ENCODE measurements at regions not wholly inside any gene's neighbourhood (a gene's known extent, or its start where the extent isn't known, plus 50 kb on each side); places are given as distances from the start of the nearest gene placed in this dataset.

DNA sequence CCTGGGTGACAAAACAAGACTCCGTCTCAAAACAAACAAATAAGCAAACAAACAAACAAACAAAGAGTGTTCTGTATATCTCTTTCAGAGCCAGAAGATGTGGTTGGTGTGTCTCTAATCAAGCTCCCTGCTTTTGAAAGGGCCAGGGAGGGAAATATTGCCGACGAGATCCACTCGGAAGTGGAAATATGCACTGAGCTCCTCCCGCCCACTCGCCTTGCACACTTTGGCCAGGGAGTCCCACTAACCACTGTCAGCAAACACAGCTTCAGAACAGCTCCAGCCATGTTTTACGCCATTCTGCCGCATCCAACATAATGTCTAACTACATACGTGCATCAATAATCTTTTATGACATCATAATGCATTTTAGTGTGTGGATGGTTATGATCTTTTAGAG lies 155.5 kb upstream of the VSTM2B start:
- H3K9me3 ChIP-seq (ENCODE audit: control insufficient read depth, low read length) = peaks cover 1% of the 10 kb centered on the region
- no peak overlapping the region for H3K4me3 ChIP-seq (ENCODE audit: low read length in 2 of 2)
- no peak for DNase-seq
- ATAC-seq (ENCODE audit: low FRiP score) = no peak
- WGBS, 2 donors = 87 to 88% methylated on average over 9 of the region's 9 CpGs
- no peaks in the 10 kb centered on the region for H3K36me3 ChIP-seq (ENCODE audit: control insufficient read depth in 1 of 2, insufficient read depth in 2 of 2, low read length in 1 of 2)
- intact Hi-C loops (cut with DNase I) = no loop called here
- no peaks in the 10 kb centered on the region for H3K4me1 ChIP-seq (ENCODE audit: control insufficient read depth in 1 of 2, insufficient read depth in 2 of 2, low read length in 2 of 2)
- peaks cover 0 to 2% of the 10 kb centered on the region in 2 donors for H3K27me3 ChIP-seq (ENCODE audit: control insufficient read depth in 1 of 2, insufficient read depth in 2 of 2, low read length in 1 of 2)
- no peak overlapping the region for H3K27ac ChIP-seq (ENCODE audit: low read depth in 1 of 2, low read length in 2 of 2)

DNA sequence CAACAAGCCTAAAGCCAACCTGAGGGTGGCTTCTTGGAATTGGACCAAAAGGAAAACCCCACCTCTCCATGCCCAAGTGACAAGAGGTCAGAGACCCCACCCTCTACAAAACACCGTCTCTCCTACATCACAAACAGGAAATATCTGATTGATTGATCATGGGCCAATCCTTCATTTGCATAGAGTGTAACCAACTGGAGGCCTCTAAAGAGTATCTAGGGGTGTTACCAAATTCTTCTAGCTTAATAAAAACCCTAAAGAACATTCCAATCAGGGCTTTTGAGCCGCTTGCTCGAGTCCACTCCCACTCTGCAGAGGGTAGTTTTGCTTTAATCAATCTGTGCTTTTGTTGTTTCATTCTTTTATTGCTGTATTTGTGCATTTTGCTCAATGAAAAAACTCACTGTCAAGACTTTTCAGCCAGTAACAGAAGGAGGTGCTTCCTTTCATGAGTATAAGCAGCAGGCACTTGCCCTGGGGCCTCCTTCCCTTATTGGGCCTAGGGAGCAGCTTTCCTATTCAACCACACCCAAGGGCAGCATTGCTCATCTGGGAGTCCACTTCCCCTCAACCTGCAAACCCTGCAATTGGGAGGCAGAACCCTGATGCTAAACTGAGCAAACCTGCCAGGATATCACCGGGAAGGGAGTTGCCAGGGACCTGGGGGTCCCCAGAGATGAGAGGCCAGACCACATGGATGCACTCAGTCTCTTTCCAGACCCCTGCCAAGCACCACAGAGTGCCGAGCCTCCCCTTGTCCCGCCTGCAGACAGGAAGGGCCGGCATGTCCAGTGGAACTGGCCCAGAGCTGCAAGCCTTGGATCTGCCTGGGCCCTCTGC lies 154.3 kb upstream of the VSTM2B start:
- peaks cover 1% of the 10 kb centered on the region for H3K9me3 ChIP-seq (ENCODE audit: control insufficient read depth, low read length)
- ATAC-seq (ENCODE audit: low FRiP score) = no peak
- H3K36me3 ChIP-seq (ENCODE audit: control insufficient read depth in 1 of 2, insufficient read depth in 2 of 2, low read length in 1 of 2) = no peaks in the 10 kb centered on the region
- peaks cover 0 to 2% of the 10 kb centered on the region in 2 donors for H3K27me3 ChIP-seq (ENCODE audit: control insufficient read depth in 1 of 2, insufficient read depth in 2 of 2, low read length in 1 of 2)
- no peaks in the 10 kb centered on the region for H3K4me1 ChIP-seq (ENCODE audit: control insufficient read depth in 1 of 2, insufficient read depth in 2 of 2, low read length in 2 of 2)
- DNase-seq = no peak
- intact Hi-C loops (cut with DNase I) = no loop called here
- H3K4me3 ChIP-seq (ENCODE audit: low read length in 2 of 2) = no peak overlapping the region
- H3K27ac ChIP-seq (ENCODE audit: low read depth in 1 of 2, low read length in 2 of 2) = no peak overlapping the region
- WGBS, 2 donors = 48 to 53% methylated on average over 7 of the region's 7 CpGs

DNA sequence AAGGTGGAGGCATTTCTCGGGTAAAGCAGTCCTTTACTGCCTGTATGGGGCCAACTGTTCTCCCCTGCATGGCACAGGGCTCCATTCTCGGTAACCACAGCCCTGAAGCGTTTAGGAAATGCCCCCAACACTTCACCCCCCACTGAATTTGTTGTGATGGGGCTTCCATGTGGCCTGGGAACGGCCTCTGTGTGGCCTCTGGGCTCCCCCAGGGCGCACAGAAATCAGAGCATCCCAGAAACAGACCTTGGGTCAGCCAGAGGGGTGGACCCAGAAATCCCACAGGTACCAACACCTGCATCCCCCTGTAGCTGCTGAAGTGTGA lies 153.7 kb upstream of the VSTM2B start:
- no peak overlapping the region for H3K27ac ChIP-seq (ENCODE audit: low read depth in 1 of 2, low read length in 2 of 2)
- intact Hi-C loops (cut with DNase I) = no loop called here
- H3K4me1 ChIP-seq (ENCODE audit: control insufficient read depth in 1 of 2, insufficient read depth in 2 of 2, low read length in 2 of 2) = no peaks in the 10 kb centered on the region
- DNase-seq (no peak), ATAC-seq (ENCODE audit: low FRiP score) (no peak)
- no peaks in the 10 kb centered on the region for H3K27me3 ChIP-seq (ENCODE audit: control insufficient read depth in 1 of 2, insufficient read depth in 2 of 2, low read length in 1 of 2)
- 63 to 64% methylated on average over 5 of the region's 5 CpGs for WGBS, 2 donors
- H3K4me3 ChIP-seq (ENCODE audit: low read length in 2 of 2) = no peak overlapping the region
- H3K36me3 ChIP-seq (ENCODE audit: control insufficient read depth in 1 of 2, insufficient read depth in 2 of 2, low read length in 1 of 2) = no peaks in the 10 kb centered on the region
- H3K9me3 ChIP-seq (ENCODE audit: control insufficient read depth, low read length) = no peaks in the 10 kb centered on the region

DNA sequence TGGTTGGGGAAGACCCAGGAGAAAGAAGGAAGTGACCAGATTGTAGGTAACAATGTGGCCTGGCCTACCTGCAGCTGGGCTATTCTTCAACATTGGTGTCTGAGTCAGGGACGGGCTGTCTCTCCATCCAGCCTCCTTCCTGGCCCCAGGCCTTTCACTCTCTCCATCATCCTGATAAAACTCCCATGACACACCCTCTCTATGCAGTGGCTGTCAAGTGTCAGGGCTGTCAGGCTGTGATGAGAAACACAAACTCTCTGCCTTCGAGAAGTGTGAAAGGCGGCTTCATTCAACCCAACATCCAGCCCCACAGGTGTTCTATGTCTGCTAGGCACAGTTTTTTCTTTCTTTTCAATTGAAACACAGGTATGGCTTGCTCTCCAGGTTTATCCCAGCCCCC lies 153.3 kb upstream of the VSTM2B start:
- no peak overlapping the region for H3K27ac ChIP-seq (ENCODE audit: low read depth in 1 of 2, low read length in 2 of 2)
- no peaks in the 10 kb centered on the region for H3K27me3 ChIP-seq (ENCODE audit: control insufficient read depth in 1 of 2, insufficient read depth in 2 of 2, low read length in 1 of 2)
- DNase-seq (no peak), ATAC-seq (ENCODE audit: low FRiP score) (no peak)
- 63 to 73% methylated on average over 3 of the region's 3 CpGs for WGBS, 2 donors
- no peak overlapping the region for H3K4me3 ChIP-seq (ENCODE audit: low read length in 2 of 2)
- no peaks in the 10 kb centered on the region for H3K36me3 ChIP-seq (ENCODE audit: control insufficient read depth in 1 of 2, insufficient read depth in 2 of 2, low read length in 1 of 2)
- no peaks in the 10 kb centered on the region for H3K4me1 ChIP-seq (ENCODE audit: control insufficient read depth in 1 of 2, insufficient read depth in 2 of 2, low read length in 2 of 2)
- intact Hi-C loops (cut with DNase I) = no loop called here
- H3K9me3 ChIP-seq (ENCODE audit: control insufficient read depth, low read length) = no peaks in the 10 kb centered on the region

DNA sequence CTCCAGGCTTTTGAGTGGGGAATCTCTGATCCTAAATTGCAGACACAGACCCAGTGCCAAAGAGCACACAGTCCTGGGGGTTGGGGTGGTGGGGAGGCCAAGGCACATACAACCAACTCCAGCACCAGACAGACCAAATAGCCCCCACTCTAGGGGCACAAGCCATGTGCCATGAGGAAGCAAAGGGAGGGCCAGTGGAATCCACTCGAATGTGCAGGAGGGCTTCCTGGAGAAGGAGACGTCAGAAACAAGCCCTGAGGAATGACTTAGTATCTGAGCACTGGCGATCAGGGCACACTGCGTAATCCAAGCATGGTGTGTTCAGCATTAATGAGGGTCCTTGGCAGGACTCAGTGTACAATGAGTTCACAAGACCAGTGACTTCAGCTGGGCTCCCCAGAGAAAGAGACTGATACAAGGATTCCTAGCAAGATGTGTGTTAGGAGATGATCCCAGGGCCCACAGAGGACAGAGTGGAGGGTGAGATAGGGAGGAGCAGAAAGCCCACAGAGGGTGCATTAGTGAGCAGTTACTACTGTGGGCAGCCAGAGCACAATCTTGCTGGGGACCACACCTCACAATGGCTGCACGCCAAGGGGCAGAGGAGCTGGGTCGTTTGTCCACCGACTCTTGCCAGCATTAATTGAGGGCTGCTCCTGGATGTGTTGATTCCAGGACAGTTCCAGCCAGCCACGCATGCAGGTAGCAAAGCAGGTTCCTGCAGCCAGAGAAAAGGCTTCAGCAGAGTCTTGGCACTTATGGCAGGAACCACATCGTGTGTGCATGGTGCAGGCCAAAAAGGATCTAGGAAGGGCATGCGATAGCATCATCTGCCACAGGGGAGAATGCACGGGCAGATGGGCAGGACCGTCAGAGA lies 152.6 kb upstream of the VSTM2B start:
- H3K9me3 ChIP-seq (ENCODE audit: control insufficient read depth, low read length) = no peaks in the 10 kb centered on the region
- intact Hi-C loops (cut with DNase I) = no loop called here
- no peaks in the 10 kb centered on the region for H3K4me1 ChIP-seq (ENCODE audit: control insufficient read depth in 1 of 2, insufficient read depth in 2 of 2, low read length in 2 of 2)
- H3K27ac ChIP-seq (ENCODE audit: low read depth in 1 of 2, low read length in 2 of 2) = no peak overlapping the region
- no peaks in the 10 kb centered on the region for H3K27me3 ChIP-seq (ENCODE audit: control insufficient read depth in 1 of 2, insufficient read depth in 2 of 2, low read length in 1 of 2)
- H3K36me3 ChIP-seq (ENCODE audit: control insufficient read depth in 1 of 2, insufficient read depth in 2 of 2, low read length in 1 of 2) = no peaks in the 10 kb centered on the region
- no peak for DNase-seq
- H3K4me3 ChIP-seq (ENCODE audit: low read length in 2 of 2) = no peak overlapping the region
- whole genome bisulfite sequencing, 2 donors = 78 to 81% methylated on average over 12 of the region's 12 CpGs
- ATAC-seq (ENCODE audit: low FRiP score) = no peak

DNA sequence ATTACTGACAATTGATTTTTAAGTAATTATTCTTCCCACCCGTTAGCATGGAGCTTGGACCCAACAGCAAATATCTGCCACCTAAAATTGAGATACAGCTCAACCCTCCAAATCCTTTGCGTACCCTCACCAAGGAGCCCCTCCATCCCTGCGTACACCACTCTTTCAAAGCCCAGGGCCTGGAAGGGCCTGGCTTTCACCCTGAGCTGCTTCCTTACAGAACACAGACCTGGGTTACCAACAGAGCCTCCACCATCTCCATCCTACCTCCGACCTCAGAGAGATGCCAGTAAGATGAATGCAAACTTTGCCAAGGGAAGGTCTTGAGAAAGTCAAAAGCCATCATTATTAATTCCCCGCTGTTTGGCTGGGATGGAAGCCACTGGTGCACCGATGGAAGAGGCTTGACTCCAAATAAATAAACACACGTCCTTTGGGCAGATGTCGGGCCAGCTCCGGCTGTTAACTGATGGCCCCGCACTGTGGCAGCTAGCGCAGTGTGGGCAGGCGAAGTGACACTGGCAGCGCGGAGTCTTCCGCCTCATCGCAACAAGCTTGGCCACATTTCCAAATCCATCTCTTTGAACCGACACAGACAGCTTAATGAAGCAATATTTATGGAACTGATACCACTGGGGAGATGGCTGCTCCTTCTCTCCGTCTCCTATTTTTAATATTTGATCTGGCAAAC lies 150.2 kb upstream of the VSTM2B start:
- DNase-seq (no peak), ATAC-seq (ENCODE audit: low FRiP score) (no peak)
- WGBS, 2 donors = 77% methylated on average over 18 of the region's 18 CpGs
- Histone ChIP-seq H3K36me3 (ENCODE audit: control insufficient read depth in 1 of 2, insufficient read depth in 2 of 2, low read length in 1 of 2) (no peaks in the 10 kb centered on the region), H3K27me3 (ENCODE audit: control insufficient read depth in 1 of 2, insufficient read depth in 2 of 2, low read length in 1 of 2) (no peaks in the 10 kb centered on the region), H3K4me1 (ENCODE audit: control insufficient read depth in 1 of 2, insufficient read depth in 2 of 2, low read length in 2 of 2) (no peaks in the 10 kb centered on the region), H3K9me3 (ENCODE audit: control insufficient read depth, low read length) (no peaks in the 10 kb centered on the region), H3K27ac (ENCODE audit: low read depth in 1 of 2, low read length in 2 of 2) (no peak overlapping the region), H3K4me3 (ENCODE audit: low read length in 2 of 2) (no peak overlapping the region)
- intact Hi-C loops (cut with DNase I) = no loop called here

DNA sequence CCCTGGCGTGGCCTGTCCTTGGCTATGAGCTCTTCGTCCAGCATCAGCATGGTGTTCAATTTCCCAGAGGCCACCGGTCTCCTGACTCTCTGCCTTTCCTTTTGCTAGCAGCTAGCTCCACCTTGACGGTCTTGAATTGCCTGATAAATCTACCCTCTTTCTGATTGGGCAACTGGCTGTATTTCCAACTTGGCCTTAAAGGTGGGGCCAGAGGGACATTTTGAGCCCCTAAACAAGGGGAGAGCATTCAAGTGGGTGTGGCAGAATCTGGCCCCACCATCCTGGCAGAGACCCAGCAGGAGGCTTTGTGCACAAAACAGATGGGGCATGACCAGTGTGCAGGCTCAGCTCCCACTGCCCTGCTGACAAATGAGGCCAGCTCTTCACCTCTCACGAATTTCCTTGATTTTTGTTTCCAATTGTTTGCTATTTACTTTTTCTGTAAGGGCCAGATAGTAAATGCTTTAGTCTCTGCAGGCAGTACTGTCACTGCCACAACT lies 148.9 kb upstream of the VSTM2B start:
- Histone ChIP-seq H3K4me1 (ENCODE audit: control insufficient read depth in 1 of 2, insufficient read depth in 2 of 2, low read length in 2 of 2) (no peaks in the 10 kb centered on the region), H3K36me3 (ENCODE audit: control insufficient read depth in 1 of 2, insufficient read depth in 2 of 2, low read length in 1 of 2) (no peaks in the 10 kb centered on the region), H3K27ac (ENCODE audit: low read depth in 1 of 2, low read length in 2 of 2) (no peak overlapping the region), H3K27me3 (ENCODE audit: control insufficient read depth in 1 of 2, insufficient read depth in 2 of 2, low read length in 1 of 2) (no peaks in the 10 kb centered on the region), H3K4me3 (ENCODE audit: low read length in 2 of 2) (no peak overlapping the region), H3K9me3 (ENCODE audit: control insufficient read depth, low read length) (no peaks in the 10 kb centered on the region)
- 58 to 60% methylated on average over 5 of the region's 5 CpGs for WGBS, 2 donors
- intact Hi-C loops (cut with DNase I) = no loop called here
- ATAC-seq (ENCODE audit: low FRiP score) = no peak
- DNase-seq = no peak

DNA sequence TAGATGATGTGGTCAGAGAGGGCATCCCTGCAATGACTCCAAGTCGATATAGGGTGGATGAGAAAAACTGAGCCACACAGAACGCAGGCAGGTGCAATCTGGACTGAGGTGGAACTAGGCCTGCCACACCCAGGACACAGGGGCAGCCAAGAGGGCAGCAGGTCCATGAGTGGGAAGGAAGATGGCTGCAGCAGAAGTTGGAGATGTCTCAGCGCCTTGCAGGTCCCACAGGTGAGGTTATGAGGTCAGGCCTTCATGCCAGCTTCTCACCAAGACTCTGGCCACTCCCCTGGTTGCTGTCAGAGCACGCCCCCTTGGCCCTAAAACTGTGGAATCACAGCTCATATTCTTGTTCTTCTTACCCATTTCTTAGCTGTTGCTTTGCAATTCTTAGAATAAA lies 147.7 kb upstream of the VSTM2B start:
- Histone ChIP-seq H3K9me3 (ENCODE audit: control insufficient read depth, low read length) (no peaks in the 10 kb centered on the region), H3K27me3 (ENCODE audit: control insufficient read depth in 1 of 2, insufficient read depth in 2 of 2, low read length in 1 of 2) (no peaks in the 10 kb centered on the region), H3K4me1 (ENCODE audit: control insufficient read depth in 1 of 2, insufficient read depth in 2 of 2, low read length in 2 of 2) (no peaks in the 10 kb centered on the region), H3K27ac (ENCODE audit: low read depth in 1 of 2, low read length in 2 of 2) (no peak overlapping the region), H3K4me3 (ENCODE audit: low read length in 2 of 2) (no peak overlapping the region), H3K36me3 (ENCODE audit: control insufficient read depth in 1 of 2, insufficient read depth in 2 of 2, low read length in 1 of 2) (no peaks in the 10 kb centered on the region)
- DNase-seq (no peak), ATAC-seq (ENCODE audit: low FRiP score) (no peak)
- intact Hi-C loops (cut with DNase I) = no loop called here
- 78 to 86% methylated on average over 4 of the region's 4 CpGs for WGBS, 2 donors

Data from aorta (tissue), 5 donors.